ENCODE measurements at regions not wholly inside any gene's neighbourhood (a gene's known extent, or its start where the extent isn't known, plus 50 kb on each side); places are given as distances from the start of the nearest gene placed in this dataset.

DNA sequence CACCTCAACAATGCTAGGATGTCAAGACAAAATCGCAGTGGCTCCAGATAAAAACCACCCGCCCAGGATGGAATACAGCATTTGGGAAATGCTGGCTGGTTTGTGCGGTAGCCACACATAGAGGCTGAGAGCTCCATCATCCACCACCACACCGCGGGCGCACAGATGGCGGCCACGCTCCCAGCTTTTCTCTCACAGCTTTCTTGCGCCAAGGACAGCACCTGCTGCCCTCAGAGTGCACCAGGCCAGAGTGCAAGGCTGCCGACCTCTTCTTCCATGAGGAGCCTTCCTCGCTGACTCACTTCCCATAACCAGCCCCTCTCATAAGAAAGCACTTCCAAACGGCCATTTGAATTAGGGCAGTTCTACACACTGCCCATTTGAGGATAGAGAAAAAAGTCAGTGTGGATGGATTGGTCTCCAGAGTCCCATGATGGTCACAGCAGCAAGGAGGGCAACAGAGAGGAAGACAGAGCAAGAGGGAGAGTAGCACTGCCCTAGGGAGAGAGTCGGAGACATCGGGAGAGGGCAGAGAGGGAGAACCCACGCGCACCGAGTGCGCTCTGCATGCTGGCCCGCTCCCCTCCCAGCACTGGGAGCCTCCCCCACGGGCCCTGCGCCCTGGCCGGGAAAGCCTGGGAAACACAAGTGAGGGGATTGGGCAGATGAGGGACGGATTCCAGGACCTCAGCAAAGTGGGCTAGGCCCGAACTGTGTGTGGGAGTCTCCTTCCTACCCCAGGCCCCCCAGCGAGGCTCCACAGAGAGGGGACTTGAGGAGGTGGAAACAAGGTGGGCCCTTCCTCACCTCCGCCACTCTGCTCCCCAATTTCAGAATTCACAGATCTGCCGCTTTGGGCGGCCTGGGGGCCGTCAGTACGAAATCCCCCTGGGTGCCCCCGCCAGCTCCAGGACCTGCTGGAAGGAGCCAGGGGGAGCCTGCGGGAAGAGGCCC, 156.9 kb downstream of the USP12 start:
- no peak for DNase-seq (ENCODE audit: low read depth)

DNA sequence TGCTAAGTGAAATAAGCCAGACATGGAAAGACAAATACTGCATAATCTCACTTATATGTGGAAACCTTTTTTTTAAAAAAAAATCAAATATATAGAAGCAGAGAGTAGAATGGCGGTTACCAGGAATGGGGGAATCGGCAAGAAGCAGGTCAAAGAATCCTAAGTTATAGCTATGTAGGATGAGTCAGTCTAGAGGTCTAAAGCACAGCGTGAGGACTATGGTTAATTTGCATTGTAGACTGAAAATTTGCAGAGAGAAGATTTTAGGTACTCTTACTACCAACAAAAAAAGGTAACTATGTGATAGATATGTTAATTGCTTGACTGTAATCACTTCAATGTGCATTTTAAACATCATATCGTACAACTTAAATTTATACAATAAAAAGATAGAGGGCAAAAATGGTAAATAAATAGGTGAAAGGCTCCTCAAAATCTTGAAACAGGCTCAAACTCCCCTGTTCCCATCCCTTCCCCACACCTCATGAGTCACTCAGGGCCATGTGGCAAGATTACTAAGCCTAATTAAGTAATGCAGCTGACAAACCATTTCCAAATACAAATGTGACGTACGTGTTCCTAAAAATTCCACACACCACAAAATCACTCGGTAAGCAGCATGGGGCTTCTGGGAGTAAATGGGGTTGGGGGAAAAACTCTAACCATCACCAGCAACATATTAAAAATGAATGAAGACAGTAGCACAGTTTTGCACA, 159.0 kb downstream of the USP12 start:
- DNase-seq (ENCODE audit: low read depth): no peak

DNA sequence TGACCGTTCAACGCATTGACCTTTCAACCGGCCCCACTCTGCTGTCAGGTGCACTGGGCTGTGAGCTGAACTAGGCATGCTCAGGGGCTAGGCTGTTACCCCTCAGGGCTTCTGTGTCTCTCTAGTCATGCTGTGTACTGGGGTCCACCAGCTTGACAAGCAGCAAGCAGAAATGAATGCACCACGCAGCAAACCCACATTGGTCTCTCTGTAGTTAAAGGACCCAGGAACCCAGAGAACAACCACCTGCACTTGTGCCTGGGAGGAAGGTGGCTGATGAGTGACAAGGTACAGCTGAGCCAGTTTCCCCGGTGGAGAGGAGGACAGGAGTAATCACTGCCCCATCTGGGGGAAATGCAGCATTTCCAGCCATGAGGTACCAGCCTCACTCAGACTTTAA, 159.9 kb downstream of the USP12 start:
- no peak for DNase-seq (ENCODE audit: low read depth)

DNA sequence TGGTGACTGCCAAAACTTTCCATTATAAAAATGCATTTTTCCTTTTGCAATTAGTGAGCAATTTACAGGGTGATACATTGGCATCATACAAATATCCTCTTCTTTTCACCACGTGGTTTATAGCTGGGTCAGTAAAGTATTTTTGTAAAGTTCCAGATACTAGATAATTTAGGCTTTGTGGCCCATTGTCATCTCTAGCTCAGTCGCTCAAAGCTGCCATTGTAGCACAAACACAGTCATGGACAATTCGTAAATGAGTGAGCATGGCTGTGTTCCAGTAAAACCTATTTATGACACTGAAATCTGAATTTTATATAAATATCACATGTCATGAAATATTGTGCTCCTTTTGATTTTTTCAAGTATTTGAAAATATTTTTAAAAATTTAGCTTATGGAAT, 162.9 kb downstream of the USP12 start:
- DNase-seq (ENCODE audit: low read depth): no peak

DNA sequence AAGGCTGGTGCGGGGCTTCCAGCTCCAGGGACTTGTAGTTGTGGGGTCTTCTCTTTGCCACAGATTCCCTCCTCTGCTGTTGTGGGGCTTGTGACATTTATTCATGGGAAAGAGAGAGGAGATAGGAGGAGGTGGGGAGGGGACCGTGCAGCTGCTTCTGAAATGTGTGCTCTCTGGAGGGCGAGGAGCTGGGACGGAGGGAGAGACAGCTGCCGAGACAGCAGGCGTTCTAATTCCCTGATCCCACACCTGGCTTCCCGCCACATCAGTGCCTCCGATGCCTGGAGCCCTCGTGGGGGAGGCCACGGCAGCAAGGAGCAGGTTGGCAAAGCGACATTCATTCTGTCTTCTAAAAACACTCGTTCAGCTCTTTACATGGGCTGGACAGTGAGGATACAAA, 164.4 kb downstream of the USP12 start:
- no peak for DNase-seq (ENCODE audit: low read depth)

DNA sequence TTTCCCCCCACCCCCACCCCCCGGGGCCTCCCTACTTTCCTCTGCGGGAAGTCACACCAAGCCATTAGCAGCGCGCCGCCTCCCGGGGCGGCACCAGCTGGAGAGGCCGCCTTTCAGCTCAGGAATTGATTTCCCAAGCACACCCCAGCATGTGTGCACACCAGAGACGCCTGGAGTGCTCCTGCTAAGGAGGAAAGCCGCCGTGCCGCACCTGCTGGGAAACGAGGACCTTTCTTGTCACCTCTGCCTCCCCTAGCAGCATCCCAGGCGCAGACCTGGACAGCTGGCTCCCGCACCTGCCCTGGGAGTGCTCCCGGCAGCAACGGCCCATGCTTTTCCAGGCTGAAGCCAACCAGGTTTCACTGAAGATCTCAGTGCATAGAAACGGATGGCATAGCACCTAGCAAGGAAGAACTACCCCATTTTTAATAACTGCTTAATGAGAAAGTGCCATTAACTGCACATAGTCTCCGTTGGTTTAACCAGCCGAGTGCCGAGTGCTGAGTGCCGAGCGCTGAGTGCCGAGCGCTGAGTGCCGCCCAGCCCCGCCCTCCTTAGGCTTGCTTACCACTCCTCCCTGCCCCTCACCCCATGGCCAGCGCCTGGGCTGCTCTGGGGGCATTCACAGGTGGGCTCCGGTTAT, 165.0 kb downstream of the USP12 start:
- no peak for DNase-seq (ENCODE audit: low read depth)

DNA sequence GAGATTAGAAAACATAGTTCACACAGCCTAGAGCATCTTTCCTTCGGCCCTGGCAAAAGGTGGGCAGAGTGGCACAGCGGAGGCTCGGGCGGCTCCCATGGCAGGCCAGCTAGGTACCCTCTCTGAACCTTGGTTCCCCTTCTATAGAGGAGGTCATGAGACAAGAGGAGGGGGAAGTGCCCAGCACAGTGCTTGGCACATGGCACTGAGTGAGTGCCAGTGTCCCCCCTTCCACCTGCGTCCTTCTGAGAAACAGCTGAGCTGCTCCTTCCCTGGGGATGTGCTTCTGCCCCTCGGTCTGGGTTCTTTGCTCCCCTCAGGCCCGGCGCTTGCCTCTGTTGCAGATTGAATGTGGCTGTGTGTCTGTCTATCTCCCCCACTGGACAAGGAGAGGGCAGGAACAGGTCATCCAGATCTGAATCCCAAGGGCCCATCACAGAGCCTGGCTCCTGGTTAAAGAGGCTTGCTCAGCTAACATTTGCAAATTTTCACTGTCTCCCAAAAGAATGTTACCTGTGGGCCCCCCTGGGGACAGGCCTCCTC, 165.6 kb downstream of the USP12 start:
- DNase-seq (ENCODE audit: low read depth): no peak

DNA sequence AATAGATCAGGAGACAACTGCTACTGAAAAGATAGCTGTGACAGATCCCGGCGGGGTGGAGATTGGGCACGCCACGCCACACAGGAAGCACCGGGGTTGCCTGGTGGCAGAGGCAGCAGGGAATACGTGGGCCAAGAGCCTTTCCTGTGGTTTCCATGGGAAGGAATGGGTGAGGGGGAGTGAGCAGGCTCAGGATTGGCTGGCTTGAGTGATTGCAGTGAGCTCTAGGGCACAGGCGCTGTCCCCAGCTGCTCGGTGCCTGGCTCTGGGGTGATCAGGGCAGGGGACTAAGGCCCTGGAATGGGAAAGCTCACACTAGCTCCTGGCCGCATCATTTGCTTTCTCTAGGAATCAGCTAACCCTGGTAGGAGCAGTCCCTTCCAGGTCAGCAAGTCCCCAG, 166.1 kb downstream of the USP12 start:
- no peak for DNase-seq (ENCODE audit: low read depth)

DNA sequence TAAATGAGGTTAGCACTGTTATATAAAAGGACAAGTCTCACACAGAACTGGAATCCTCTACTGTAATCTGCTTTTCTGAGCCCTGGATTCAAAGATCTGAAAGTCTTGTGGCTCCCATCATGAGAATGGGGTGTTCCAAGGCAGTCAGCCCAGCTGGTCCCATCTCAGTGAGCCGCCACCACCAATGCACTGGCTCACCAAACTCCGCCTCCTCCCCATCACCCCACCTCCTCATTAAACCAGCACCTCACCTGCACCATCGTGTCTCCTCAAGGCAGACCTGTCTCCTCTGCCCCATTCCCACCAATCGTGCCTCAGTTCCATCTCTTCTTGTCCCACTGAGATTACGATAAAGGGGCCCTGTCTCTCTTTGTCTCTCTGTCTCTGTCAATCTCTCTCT, 166.7 kb downstream of the USP12 start:
- no peak for DNase-seq (ENCODE audit: low read depth)

DNA sequence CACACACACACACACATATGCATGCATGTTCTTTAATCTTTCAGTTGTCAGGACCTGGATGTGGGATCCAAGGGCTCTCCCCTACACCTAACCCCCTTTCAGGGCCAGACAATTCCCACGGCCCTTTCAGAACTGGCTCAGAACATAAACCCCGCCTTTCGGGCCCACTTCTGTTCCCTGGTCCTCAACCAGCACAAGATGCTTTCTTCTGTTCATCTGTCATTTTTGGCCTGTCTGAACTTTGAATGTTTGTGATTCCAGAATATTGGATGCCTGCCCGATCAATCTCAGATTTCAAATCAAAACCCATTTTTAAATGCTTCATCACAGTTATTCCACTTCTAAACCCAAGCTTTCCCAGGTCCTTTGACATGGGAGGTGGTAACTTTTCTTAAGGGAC, 167.3 kb downstream of the USP12 start:
- no peak for DNase-seq (ENCODE audit: low read depth)

DNA sequence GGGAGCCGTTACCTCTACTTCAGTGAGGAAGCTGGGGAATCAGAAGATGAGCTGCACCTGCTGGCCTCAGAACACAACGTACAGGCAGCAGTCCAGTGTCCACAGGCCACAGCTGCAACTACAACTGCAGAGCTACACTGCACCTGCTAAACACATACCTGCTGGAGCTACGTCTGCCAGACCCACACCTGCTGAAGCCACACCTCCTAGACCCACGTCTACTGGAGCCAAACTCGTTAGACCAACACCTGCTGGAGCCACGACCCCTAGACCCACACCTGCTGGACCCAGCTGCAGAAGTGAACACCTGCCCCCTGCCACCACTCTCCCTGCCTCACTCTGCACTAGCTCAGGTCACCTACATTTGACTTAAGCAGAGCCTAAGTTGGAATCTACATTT, 169.9 kb downstream of the USP12 start:
- no peak for DNase-seq (ENCODE audit: low read depth)

DNA sequence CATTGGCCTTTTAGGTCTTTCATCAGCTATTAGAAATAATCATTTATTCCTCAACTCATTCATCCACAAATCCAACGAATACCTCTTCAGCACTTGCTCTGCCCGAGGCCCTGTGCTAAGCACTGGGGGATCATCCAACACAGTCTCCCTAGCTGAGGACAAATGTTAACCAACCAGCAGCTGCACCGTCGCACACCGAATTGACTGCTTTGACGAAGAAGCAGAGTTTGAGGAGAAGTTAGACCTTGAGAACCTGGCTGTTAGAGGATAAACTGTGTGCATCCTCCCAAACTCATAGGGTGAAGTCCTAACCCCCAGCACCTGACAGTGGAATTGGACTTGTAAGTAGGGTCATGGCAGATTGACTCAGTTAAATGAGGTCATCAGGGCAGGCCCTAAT, 170.9 kb downstream of the USP12 start:
- no peak for DNase-seq (ENCODE audit: low read depth)

DNA sequence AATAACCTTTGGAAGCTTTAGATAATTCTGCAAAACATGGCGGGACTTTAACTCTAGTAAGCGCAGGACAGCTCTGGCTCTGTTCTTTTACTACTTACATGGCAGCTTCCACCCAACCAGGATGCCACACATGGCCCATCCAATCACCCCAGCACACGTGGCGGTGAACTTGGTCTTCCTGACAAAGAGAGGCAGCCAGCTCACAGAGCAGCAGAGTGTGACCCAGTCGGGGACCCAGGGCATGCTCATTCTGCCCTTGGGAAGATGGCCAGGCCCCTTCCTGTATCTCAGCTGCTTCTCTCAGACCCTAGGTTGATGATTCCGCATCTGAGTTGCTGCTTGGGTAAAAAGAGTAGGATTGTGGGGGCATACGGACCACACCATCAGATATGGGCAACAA, 172.1 kb downstream of the USP12 start:
- DNase-seq (ENCODE audit: low read depth): no peak

DNA sequence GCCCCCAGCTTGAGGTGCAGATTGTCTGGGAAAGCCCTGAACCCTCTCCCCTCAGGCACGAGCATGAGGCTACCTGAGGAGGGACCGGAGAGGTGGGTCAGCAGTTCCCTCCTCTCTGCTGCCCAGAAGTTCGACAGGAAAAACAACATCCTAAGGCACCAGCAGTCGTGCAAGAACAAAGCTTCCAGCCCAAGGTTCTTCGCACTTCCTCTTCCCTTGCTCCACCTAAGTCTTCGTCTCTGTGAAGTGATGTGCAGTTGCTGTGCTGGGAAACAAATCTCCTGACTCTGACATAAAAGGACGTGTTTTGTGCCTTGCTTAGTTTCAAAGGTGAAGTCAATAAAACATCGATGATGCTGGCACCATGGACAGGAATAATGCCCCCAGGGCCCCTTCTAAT, 173.3 kb downstream of the USP12 start:
- no peak for DNase-seq (ENCODE audit: low read depth)

DNA sequence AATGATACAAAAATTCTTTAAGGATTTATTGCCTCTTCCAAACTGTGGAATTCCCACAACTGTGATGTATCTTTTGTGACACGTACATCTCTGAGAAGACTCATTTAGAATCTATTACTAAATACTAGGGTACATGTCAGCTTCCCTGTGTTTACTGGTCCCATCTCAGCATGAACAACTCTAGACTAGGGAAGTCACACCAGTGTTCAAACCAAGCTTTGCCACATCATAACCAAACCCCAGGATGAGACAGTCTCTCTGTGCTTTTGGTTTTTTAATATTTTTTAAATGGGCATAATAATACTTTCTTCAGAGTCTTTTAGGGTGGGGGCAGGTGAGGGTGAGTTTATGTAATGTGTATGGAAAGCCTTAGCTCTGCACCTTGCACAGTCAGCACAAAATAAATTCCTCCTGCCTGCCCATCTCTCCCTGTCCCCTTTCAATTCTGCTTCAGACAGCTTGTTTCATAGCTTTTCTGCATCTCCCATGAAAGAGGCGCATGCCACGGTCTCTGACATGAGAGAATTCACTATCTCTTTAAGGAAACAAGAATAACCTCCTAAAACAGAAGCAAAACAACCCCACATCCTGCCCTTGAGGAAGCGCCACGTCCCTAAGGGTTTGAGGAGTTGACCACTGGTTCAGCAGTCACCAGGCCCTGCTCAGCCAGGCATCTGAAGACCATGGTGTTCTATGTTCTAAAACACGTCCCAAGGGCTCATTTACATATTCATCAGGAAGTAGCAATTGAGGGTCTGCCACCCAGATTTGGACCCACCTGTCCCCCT, 174.5 kb downstream of the USP12 start:
- DNase-seq (ENCODE audit: low read depth): no peak

DNA sequence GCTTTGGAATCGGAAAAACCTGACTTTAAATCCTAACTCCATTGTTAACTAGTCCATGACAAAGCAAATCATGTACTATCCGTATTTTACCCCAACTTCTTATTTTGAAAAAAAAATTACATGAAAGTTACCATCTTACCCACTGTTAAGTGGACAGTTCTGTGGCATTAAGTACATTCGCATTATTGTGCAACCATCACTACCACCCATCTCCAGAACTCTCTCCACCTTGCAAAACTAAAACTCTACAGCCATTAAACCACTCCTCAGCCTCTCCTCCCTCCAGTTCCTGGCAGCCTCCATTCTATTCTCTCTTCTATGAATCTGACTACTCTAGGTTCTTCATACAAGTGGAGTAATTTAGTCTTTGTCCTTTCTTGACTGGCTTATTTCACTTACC, 176.5 kb downstream of the USP12 start:
- DNase-seq (ENCODE audit: low read depth): no peak

DNA sequence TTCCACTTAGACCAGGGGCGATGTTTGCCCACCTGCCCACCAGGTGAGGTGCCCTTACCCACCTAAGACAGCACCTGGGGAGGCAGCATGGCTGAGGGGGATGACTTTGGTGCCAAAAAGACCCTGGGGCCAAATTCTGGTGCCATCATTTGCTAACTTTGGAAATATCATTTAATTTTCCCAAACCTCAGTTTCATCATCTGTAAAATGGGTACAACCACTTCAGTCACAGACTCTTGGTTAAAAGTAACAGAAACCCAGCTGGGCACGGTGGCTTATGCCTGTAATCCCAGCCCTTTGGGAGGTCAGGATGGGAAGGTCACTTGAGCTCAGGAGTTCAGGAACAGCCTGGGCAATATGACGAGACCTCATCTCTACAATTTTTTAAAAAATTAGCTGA, 177.8 kb downstream of the USP12 start:
- DNase-seq (ENCODE audit: low read depth): no peak

DNA sequence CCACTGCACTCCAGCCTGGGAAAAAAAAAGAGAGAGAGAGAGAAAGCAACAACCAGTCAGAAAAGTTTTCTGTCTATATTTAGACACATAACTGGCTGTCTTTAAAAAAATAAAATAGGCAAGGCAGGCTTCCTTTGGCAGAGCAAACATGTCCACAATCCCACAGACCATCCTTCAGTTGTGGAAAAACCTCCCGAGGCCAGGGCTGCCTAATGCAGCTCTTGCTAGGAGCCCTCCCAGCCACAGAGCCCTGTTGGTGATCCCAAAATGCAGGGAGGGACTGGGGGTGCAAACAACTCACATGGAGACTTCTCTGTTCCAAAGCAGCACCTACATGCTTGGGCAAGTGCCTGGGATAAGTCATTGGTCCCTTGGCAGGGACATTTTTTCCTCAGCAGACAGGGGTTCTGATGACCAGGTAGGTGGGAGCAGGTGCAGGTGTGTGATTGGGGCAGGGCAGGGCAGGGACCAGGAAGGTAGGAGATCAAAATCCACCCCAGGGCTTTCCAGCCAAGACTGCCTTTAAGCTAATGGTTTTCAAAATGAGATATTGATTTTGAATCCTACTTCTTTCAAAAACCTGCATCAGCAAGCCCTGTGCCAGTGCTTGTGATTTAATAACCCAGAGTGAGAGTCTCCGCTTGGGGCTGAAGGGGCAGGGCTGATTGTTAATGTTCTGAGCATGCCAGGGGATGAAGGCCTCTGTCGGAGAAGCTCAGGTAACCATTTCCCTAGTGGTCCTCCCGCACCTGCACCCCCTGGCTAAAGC, 178.5 kb downstream of the USP12 start:
- DNase-seq (ENCODE audit: low read depth): no peak

DNA sequence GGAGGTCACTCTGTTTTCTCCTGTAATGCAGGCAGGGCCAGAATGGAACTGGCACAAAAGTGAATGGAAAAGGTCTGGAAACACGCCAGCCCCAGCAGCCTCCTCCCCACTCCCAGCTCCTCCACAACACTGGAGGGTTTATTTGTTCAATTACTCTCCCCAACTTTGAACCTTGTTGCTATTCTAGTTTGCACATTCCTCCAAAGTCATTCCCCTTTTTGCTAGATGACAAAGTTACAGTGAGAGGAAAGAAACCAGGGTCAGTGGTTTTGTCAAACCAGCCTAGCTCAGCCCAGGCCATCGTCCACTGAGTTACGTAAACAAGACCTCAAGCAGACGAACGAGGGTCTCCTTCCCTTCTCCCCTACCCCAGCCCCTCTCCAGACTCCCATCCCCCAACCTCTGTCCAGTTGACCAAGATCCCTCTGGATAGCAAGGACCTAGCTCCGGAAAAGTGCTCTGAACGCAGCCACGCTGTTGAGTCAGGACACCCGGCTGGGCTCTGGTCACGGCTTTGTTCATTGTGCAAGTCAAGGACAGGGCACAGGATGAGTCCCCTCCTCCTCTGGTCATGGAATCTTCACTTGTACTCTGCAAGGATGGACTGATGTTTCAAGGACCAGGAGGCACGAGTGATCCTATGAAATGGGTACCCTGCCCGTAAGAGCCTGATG, 180.0 kb downstream of the USP12 start:
- no peak for DNase-seq (ENCODE audit: low read depth)

DNA sequence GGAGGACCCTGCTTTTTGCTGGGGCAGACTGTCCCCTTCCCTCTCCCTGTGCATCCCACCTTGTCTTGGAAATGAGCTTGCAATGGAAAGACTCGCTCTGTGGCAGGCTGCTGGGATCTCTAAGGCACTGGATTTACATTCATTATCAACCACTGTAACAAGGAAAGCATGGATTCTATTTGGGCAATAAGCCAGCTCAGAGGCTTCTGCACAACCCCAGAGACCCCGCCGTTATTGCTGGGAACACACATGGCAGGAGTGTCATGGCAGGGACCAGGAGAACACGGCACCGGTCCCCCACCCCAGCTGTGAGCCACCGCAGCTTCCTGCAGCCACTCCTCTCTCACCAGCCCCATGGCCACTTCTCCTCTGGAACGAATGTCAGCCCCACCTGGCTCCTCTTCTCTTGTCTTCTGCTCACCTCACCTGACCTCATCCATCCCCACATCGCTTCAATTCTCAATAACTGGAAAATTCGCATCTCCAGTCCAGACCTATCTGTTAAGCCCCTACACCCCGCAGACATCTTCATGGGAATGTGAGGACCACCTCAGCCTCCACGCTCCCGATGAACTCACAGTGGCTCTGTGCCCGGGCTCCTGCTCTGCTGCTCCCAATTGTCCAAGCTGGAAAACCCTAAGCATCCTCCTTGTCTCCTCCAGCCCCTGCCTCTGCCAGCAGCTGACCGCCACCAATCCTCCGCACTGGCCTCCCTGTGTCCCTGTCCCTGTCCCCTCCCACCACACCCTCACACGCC, 181.5 kb downstream of the USP12 start:
- DNase-seq (ENCODE audit: low read depth): no peak
